GM21526 (cell line): ENCODE measurements at regions not wholly inside any gene's neighbourhood (a gene's known extent, or its start where the extent isn't known, plus 50 kb on each side); places are given as distances from the start of the nearest gene placed in this dataset.
"Not testable (repeated sequence)": the region's sequence is repeated elsewhere in the genome, so short reads cannot be mapped to it uniquely, and the experiment has no call there.

ENCODE experiments used
- ATAC-seq: cut with Tn5 transposase; IDR thresholded peaks from one replicate; pipeline ENCODE4 v1.9.1; 2021; ENCODE audit warnings: moderate library complexity; ENCODE audit not compliant: unreplicated experiment, low FRiP score

GRCh38 chr1:217052626-217053025 is 329.4 kb upstream of the ESRRG start:
- ATAC-seq, result no peak

- no peak for ATAC-seq
Measured at GRCh38 chr1:217052196-217052595, 329.0 kb upstream of the ESRRG start.

GRCh38 chr1:217049721-217050120 is 326.5 kb upstream of the ESRRG start:
- ATAC-seq, result no peak

- ATAC-seq, result no peak
Measured at GRCh38 chr1:217049081-217049480, 325.9 kb upstream of the ESRRG start.

GRCh38 chr1:217048104-217048707 is 325.0 kb upstream of the ESRRG start:
- ATAC-seq, result no peak

- no peak for ATAC-seq
Measured at GRCh38 chr1:217040711-217041455, 317.7 kb upstream of the ESRRG start.

GRCh38 chr1:217039926-217040325 is 316.7 kb upstream of the ESRRG start:
- ATAC-seq, result no peak

GRCh38 chr1:217039139-217039538 is 315.9 kb upstream of the ESRRG start:
- not testable (repeated sequence) for ATAC-seq

- ATAC-seq, result no peak
Measured at GRCh38 chr1:217036757-217037156, 313.5 kb upstream of the ESRRG start.

GRCh38 chr1:217032715-217033367 is 309.6 kb upstream of the ESRRG start:
- no peak for ATAC-seq

- ATAC-seq, result no peak
Measured at GRCh38 chr1:217029281-217030157, 306.3 kb upstream of the ESRRG start.

- peak; percentile 96 for ATAC-seq
Measured at GRCh38 chr1:217027403-217028080, 304.3 kb upstream of the ESRRG start.

- no peak for ATAC-seq
Measured at GRCh38 chr1:217026531-217026930, 303.3 kb upstream of the ESRRG start.

GRCh38 chr1:217025381-217025780 is 302.2 kb upstream of the ESRRG start:
- no peak for ATAC-seq

GRCh38 chr1:217024911-217025310 is 301.7 kb upstream of the ESRRG start:
- ATAC-seq, result no peak

- no peak for ATAC-seq
Measured at GRCh38 chr1:217021956-217022355, 298.7 kb upstream of the ESRRG start.

GRCh38 chr1:217021400-217021799 is 298.2 kb upstream of the ESRRG start:
- ATAC-seq, result no peak

GRCh38 chr1:217019475-217019874 is 296.2 kb upstream of the ESRRG start:
- no peak for ATAC-seq

- no peak for ATAC-seq
Measured at GRCh38 chr1:217018648-217019047, 295.4 kb upstream of the ESRRG start.

- ATAC-seq, result no peak
Measured at GRCh38 chr1:217017165-217017564, 293.9 kb upstream of the ESRRG start.
